ENCODE measurements at regions not wholly inside any gene's neighbourhood (a gene's known extent, or its start where the extent isn't known, plus 50 kb on each side); places are given as distances from the start of the nearest gene placed in this dataset.
"Not testable (repeated sequence)": the region's sequence is repeated elsewhere in the genome, so short reads cannot be mapped to it uniquely, and the experiment has no call there.

DNA sequence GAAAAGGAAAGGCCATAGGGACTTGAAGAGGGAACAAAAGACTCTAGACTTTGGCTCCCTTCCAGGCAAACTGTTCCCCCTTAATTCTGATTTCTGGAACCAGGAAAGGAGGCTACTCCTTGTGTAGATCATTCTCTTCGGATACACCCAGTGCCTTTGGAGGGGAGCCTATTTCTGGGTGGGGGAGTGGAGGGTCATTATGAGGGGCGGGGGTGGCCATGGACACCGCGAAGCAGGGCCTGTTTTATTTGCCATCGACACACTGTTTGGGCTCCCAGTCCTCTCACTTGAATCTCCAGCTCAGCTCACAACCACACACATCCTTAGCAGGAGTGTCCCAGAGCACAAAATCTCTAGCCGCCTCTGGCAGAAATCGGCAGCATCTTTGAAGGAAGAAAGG, 132.3 kb downstream of the PXDC1 start:
- no peak for DNase-seq (ENCODE audit: low spot score)

DNA sequence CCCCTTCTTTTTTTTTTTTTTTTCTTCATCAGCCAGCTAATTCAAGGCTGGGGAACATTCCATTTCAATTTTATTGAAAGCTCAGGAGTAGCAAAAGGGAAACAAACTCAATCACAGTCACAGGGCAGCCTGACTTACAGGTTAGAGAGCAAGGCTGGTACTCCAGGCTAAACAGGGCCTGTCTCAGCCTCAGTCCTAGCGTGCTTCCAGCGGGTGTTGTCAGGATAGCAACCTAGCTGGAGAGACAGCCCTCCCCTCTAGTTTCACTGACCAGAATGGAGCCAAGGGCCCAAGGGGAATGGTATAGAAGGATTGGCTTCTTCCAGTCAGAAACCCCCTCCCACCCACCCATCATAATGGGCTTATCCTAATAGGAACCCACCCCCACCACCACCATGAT, 132.9 kb downstream of the PXDC1 start:
- no peak for DNase-seq (ENCODE audit: low spot score)

DNA sequence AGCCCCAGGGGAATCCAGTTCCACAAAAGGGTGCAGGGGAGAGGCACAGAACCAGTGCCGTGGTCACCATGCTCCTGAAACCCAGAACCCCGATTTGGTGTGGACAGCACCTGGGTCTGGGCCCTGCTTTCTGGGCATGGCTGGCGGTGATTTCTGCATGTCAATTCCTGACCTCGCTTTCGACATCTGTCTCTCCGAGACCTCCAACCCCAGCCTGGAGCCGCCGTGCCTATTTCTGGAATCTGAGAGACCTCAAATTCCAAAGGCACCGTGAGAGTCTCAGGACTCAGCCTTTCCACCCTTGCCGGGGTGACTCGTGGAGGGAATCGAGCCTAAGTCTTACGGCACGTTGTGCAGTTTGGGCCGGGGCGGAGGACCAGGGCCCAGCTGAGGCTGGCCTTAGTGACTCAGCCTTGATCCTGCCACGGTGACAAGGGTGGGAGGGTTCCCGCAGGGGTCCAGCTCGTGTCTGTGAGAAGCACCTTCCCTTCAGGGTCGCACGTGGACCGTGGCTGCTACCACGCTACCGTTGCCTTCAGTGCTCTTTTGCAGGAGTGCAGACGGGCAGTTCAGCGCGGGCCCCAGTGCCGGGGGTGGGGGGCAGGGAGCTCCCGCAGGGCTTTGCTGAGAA, 133.7 kb downstream of the PXDC1 start:
- DNase-seq (ENCODE audit: low spot score): no peak

DNA sequence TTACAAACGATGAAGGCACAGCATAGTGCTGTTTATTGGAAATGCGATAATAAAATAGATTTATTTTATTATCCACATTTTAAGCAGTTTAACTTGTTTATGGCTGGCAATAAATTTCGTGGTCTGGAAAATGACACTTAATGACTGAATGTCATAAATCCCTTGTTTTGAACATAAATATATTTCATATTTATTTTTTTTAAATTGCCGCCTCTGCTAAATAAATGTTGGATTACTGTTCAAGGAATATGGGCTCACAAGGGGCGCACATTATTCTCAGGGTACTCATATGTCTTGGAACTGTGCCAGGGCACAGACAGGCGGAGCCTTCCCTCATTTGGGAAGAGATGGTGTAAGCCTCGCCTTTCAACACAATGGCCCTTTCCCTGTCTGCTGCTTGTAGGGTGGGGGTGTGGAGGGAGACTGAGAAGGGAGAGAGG, 134.3 kb downstream of the PXDC1 start:
- DNase-seq (ENCODE audit: low spot score): no peak

DNA sequence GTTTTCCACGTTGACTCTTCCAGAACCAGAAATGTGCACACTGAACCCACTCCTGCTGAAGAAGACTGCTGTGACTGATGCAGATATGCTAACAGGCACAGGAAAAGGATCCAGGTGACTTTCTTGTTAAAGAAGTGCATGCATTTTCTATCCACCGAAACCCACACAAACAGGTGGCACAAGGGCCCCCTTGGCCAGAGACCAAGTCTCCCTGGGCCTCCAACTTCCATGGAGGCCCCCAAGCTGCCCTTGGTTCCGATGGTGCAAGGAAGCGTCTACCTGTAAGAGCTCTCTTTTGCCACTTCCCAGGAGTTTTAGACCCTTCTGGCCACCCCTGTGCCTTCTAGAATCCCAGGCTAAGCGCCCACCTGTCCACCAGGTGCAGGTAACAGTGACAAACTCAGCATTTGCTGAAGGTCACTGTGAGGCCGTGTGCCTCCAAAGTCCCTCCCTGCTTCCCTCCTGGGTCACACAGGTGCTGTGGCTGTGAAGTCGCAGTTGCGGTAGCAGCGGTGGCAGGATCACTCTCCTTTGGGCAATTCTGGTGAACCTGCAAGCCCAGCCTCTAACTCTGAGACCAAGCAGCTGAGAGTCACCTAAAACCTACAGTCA, 134.8 kb downstream of the PXDC1 start:
- DNase-seq (ENCODE audit: low spot score): no peak

DNA sequence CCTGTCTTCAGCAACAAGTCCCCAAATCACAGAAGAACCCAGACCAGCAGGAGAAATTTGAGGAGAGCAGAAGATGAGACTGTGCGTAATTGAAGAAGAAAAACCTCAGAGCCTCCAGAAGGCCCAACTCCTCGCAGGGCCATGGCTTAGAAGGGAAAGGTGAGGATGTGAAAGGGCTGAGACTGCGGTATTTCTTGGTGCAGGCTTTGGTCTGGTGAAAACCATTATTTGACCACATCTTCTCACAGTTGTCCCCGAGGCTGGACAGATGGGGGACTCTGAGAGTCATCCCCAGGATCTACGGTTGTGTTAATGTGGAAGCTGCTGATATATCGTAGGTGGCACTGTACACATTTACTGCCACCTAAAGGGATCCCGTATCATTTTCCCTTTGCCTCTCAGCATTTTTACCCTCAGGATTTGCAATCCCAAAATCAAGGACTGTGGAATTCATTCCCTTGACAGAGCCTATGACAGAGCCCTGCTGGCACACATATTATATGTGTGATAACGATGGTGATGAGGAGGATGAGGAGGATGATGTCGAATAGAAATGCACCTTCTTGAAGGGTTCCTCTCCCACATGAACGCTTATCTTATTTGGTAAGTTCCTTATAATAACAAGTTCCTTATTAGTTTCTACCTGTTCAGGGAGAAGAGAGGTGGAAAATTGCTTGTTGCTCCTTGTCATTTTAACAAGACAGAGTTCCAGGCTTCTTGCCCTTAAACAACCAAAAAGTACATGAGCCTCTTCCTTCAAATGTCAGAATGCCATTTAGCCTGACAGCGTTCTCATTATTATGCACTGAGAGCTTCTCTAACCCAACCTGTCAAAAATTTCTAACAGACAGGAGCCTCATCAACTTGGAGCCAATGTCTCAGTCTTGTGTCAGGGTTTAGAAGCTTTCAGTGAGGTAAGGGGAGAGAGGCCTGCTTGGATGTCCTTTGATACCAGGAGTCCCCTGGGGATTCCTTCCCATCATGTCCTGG, 135.8 kb downstream of the PXDC1 start:
- DNase-seq (ENCODE audit: low spot score): no peak

DNA sequence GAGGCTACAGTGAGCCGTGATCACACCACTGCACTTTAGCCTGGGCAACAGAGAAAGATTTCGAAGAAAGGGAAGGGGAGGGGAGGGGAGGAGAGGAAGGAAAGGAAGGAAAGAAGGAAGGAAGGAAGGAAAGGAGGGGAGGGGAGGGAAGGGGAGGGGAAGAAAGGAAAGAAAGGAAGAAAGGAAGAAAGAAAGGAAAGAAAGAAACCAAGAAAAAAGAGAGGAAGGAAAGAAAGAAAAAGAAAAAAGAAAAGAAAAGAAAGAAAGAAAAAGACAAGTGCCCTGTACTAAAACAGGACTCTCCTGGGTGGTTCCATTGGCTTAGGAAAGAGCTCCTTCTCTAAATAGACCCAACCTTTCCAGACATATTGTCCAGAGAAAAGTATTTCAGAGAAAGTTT, 136.6 kb downstream of the PXDC1 start:
- DNase-seq (ENCODE audit: low spot score): no peak

DNA sequence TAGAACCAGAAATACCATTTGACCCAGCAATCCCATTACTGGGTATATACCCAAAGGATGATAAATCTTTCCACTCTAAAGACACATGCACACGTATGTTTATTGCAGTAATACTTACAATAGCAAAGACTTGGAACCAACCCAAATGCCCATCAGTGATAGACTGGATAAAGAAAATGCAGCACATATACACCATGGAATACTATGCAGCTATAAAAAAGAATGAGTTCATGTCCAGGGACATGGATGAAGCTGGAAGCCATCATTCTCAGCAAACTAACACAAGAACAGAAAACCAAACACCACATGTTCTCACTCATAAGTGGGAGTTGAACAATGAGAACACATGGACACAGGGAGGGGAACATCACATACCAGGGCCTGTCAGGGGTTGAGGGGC, 137.9 kb downstream of the PXDC1 start:
- DNase-seq (ENCODE audit: low spot score): not testable (repeated sequence)

DNA sequence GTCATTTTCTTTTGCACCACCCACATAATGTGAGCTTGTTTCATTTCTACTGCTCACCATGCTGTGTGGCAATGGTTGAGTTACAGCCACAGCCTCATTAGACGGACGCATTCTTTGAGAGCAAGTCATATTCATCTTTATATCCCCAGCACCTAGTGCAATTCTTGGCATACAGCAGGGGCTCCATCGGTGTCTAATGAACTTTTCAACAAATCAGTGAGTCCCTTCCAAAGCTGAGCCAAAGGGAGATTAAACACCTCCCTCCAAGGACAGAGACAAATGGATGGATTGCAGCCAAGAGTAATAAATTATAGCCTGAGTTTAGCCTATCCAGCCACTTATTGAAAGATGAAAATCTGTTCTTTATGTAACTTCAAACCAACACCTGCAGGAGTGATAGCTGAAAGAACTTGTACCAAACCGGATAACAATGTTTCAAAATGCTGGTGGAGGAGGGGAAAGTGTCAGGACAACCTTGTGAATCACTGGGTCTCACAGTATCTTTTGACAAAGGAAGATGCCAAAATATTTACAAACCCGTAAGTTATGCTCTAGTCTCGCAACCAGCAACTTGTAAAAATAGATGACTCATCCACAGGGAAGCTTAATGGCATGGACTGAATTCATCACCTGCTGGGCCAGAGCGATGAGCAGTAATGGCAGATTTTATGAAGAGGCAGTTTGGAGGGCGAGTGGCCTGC, 139.0 kb downstream of the PXDC1 start:
- DNase-seq (ENCODE audit: low spot score): peak; percentile 80

DNA sequence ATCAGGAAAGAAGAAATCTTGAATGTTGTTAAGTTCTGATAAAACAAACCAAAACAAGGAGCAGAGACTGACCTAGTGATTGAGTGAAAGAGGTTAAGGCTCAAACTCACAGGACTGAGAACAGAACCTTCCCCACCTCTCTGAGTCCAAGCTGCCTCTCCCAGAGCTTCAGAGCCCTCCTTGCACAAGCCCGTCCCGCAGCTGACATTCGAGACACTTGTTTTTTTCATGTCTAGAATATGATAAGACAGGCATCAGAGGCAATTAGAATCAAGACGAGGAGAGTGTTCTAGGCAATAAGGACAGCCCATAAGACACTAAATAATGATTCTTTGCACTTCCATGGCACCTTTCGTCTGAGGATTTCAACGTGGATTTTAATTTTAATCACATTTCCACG, 140.6 kb downstream of the PXDC1 start:
- DNase-seq (ENCODE audit: low spot score): no peak

DNA sequence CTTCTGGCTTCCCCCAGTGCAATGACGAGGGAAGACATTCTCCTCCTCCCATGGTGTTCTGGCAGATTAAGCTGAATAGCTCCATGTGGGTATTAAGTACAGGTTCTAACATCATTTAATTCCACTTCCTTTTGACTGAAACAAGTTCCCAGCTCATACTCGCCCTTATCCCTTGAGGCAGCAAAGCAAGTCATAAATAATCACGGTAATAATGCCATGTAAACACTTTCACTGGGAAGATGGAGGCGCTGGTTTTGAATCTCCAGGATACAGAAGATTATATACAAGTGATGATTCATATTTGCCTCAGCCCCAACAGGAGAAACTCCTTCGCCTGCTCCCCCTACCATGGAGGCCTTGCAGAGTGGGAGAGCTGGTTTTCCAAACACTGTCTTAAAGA, 141.3 kb downstream of the PXDC1 start:
- DNase-seq (ENCODE audit: low spot score): no peak

DNA sequence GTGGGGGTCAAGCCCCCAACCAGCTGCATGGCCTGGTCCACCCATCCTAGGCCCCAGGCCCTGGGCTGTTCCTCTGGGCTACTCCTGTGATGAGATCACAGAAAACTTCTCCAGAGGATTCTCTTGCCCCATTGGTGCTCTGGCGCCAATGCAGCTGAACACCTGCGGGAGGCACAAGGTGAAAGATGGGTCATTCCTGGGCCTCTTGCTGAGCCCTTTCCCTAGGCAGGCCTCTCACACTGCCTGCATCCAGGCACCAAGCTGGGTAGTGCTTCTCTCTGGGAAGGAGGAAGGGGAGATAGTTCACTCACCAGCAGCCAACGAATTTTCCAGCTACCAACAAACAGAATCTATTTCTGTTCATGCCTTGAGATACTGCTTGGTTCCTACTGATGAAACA, 142.1 kb downstream of the PXDC1 start:
- DNase-seq (ENCODE audit: low spot score): no peak

DNA sequence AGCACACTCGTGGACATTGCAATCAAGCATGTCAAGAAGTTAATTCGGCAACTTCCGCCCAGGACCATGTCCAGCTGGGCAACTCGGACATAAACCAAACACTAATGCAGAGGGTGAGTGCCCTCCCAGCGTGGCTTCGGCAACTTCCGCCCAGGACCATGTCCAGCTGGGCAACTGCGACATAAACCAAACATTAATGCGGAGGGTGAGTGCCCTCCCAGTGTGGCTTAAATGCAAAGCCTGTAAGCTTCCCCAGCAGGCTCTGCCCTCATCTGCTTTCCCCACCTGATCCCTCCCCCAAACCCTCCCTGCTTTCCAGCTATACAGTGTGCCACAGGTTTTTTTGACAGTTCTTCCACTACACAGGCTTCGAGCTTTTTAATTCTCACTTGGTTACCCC, 143.4 kb downstream of the PXDC1 start:
- DNase-seq (ENCODE audit: low spot score): no peak

DNA sequence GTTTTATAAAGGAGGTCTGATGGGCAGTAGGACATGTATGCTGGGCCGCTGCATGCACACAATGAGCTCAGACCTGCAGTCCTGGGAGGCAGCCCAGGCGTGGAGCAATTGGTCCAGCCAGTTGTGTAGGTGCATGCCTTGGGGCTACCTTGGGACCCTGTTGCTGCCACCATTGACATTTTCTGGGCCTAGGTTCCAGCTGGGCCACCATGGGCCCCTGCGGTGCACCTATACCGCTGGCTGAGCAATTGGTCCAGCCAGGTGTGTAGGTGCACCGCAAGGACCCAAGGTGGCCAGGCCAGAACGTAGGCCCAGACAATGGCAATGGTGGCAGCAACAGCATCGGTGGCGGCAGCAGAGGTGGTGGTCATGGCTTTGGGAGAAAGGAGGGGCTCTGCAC, 143.9 kb downstream of the PXDC1 start:
- no peak for DNase-seq (ENCODE audit: low spot score)

DNA sequence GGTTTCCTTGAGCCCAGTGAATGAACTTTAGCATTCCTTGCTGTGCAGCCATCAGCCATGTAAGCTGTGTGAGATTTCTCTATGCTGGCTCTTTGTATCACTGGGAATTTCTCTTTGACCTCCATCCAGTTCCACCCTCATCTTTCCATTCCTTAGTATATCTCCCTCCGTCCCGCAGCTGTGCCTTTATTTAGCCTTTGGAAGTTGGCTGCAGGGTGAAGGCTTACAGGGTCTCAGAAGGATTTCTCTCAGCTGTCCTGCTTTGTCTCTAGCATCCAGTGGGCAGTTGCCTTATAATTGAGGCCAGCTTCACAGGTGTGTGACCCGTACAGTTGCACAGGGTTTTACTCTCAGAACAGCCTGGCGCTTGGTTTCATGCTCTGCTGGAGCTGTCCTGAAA, 144.3 kb downstream of the PXDC1 start:
- no peak for DNase-seq (ENCODE audit: low spot score)

DNA sequence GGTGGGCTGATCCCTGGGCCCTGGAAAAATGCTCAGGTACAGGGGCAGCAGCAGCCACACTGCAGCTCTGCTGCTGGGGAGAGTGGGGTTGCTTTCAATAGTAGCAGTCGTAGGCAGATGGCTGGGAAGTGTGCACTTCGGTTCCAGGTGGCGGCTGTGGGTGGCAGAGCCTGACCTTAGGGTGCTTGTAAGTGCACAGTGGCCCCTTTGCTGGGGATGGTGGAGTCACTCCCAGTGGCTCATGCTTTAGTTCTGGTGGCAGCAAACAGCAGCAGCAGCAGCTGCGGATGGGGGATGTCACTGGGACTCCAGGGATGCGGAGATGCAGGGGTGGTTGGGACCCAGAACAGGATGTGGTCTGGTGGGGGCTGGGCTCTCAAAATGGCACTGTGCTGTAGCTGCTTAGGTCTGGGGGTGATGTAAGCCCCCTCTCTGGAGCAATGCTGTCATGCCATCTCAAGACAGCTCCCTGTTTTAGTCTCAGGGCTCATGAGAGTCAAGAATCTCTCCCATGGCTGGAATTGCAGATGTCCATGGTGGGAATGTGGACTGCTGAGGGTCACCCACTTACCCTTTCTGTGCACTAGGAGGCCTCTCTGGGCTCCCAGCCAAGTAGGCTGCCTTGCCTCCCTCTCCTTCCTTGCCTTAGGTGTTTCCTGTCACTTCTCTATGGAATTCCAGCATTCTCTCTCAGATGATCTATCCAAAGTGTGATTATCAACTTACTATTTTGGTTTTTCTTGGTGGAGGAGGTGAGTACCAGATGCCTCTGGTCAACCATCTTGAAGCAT, 146.7 kb upstream of the SLC22A23 start:
- no peak for DNase-seq (ENCODE audit: low spot score)

DNA sequence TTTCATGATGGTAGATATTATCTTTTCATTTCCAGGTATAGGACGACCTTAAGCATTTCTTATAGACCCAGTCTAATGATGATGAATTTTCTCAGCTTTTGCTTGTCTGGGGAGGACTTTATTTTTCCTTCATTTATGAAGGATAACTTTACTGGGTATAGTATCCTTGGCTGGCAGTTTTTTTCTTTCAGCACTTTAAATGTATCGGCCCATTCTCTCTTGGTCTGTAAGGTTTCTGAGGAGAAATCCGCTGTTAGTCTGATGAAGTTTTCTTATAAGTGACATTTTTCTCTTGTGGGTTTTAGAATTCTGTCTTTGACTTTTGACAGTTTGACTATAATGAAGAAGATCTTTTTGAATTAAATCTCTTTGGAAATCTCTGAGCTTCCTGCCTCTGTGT, 144.7 kb upstream of the SLC22A23 start:
- DNase-seq (ENCODE audit: low spot score): no peak

DNA sequence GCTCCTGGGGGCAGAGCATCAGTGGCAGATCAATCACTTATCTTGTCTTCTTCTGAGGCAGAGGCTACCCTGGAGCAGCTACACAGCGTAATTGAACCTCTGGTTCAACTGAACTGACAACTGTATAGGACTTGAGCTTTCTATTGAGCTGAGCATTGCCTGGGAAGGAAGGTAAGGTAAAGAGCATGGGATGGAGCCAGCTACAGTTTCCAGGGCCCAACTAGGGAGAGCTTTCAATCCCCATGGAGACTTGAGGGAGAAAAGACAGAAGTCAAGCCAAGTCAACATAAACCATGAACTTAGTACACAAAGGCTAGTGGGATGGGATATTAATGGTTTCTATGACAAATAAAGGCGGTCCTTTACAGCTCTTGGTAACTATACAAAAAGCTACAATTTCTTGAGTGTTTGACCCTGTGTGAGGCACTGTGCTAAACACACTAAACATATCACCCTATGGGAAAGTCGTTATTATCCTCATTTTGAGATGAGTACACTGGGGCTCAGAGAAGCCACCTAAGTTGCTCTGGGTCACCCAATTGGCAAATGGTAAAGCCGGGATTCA, 140.7 kb upstream of the SLC22A23 start:
- no peak for DNase-seq (ENCODE audit: low spot score)

DNA sequence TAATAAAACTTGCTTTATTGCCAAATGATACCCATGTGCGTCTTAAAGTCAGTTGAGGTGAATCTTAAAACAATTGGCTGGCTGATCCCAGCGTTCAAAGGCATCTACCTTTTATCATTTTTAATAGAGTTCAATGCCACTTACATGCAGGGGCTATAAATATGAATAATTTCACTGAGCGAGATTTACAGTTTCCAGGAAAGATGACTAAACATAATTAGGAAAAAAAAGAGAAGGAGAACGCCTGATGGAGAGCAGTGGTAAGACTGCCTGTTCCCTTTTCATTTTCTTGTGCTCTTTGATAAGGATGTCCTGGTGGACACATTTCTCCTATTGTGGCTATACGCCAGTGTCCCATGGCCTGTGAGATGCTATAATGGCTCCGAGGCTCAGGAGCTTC, 139.9 kb upstream of the SLC22A23 start:
- DNase-seq (ENCODE audit: low spot score): no peak

DNA sequence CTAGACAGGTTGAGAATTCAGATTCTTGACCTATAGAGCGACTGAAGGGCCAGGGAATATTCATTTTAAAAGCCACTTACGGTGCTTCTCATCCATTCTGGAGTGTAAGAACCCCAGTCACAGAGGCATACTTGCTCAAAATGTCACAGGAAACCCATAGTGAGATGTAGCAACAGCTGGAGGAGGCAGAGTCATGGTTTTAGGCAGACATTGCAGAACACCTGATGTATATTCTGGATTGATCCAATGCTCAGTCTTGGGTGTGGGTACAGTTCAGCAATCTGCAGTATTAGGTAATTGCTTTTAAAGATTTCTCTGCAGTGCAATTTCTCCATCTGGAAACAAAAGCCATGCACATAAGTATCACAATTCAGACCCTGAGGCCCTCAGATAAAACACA, 137.4 kb upstream of the SLC22A23 start:
- DNase-seq (ENCODE audit: low spot score): no peak

DNA sequence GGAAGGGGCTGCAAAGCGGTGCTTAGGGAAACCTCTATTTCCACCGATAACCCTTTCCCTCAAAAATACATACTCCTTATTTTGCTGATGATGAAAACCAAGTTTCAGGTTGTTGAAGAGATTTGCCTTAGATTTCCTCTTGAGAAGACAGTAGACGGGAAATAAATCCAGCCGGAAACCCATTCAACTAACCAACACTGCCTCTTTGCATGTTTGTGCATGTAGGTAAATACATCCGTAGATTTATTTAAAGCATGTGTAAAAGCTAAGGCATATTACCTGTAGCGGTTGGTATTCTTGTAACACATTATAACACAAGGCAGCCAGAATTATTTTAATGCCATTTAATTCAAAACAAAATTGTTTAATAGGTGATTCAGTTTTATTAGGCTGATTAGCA, 136.3 kb upstream of the SLC22A23 start:
- DNase-seq (ENCODE audit: low spot score): no peak

Measured in AG08395 (cell line).